ENCODE measurements at regions not wholly inside any gene's neighbourhood (a gene's known extent, or its start where the extent isn't known, plus 50 kb on each side); places are given as distances from the start of the nearest gene placed in this dataset.

DNA sequence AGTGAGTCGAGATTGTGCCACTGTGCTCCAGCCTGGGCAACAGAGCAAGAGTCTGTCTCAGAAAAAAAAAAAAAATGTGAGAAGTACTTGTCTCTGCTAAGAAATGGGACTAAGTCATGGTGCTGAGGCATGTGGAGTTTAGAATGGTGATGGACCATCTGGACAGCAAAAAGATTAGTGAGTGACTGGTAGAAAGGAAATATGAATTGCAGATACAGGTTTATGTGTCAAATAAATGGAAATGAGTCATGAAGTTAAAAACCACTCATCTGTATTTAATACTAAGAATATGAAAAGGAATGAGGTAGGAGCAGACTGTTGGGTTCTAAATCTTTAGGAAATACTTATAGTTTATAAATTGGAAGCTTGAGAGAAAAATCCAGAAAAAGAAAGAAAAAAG lies 625.7 kb upstream of the ANKRD30A start:
- intact Hi-C loops (cut with DNase I; ENCODE audit: low total_unique reads) = no loop called here
- no peak for DNase-seq (ENCODE audit: low spot score in 2 of 2)
- TF ChIP-seq, protein P1, sequence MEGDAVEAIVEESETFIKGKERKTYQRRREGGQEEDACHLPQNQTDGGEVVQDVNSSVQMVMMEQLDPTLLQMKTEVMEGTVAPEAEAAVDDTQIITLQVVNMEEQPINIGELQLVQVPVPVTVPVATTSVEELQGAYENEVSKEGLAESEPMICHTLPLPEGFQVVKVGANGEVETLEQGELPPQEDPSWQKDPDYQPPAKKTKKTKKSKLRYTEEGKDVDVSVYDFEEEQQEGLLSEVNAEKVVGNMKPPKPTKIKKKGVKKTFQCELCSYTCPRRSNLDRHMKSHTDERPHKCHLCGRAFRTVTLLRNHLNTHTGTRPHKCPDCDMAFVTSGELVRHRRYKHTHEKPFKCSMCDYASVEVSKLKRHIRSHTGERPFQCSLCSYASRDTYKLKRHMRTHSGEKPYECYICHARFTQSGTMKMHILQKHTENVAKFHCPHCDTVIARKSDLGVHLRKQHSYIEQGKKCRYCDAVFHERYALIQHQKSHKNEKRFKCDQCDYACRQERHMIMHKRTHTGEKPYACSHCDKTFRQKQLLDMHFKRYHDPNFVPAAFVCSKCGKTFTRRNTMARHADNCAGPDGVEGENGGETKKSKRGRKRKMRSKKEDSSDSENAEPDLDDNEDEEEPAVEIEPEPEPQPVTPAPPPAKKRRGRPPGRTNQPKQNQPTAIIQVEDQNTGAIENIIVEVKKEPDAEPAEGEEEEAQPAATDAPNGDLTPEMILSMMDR (IDR thresholded peaks at IDR 0.05) = no peak
- TF ChIP-seq POLR2A (IDR thresholded peaks at IDR 0.05) = no peak
- H3K4me3 ChIP-seq (ENCODE audit: low read depth, poor library complexity, severe bottlenecking) = no peak overlapping the region
- 88 to 94% methylated on average over 1 of the region's 1 CpG for WGBS, 2 donors

DNA sequence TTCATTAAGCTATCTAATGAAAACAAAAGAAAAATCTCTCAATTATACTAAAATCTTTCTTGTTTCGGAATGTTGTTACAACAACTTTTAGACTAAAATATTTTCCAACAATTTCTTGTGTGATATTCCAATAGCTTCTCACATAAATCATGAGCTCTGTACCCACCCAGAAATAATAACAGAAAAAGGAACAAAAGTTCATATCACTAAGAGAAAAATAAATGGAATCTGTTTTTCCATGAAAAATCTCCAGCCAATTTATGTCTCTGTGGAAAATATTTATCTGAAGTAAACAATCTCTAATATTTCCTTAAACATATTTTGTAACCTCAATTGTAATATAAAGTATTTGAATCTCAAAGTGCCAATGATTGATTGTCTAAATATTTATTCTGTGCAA lies 628.6 kb upstream of the ANKRD30A start:
- no peak overlapping the region for H3K4me3 ChIP-seq (ENCODE audit: low read depth, poor library complexity, severe bottlenecking)
- WGBS, 2 donors = 72 to 75% methylated on average over 1 of the region's 1 CpG
- no peak for DNase-seq (ENCODE audit: low spot score in 2 of 2)
- intact Hi-C loops (cut with DNase I; ENCODE audit: low total_unique reads) = no loop called here
- no peak for TF ChIP-seq POLR2A (IDR thresholded peaks at IDR 0.05)
- TF ChIP-seq, protein P1 (IDR thresholded peaks at IDR 0.05) = no peak

DNA sequence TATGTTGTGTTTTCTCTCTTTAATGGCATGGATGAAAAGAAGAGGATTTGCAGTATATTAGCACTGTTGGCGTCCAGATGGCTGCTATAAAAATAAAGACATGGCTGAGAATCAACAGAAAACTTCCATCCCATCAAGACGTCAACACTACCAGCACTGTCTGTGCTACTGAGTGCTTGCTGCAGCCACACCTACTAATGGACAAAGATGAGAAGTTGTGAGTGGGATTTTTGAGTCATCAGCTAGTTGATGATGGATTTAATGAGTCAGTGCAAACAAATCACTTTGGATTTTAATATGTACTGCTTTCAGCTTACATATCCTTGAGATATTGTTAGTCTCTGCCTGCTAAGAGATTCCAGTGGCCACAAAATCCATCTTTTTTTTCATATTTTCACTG lies 631.0 kb upstream of the ANKRD30A start:
- intact Hi-C loops (cut with DNase I; ENCODE audit: low total_unique reads) = no loop called here
- TF ChIP-seq, protein P1 (IDR thresholded peaks at IDR 0.05) = no peak
- no peak for TF ChIP-seq POLR2A (IDR thresholded peaks at IDR 0.05)
- WGBS, 2 donors = 34 to 39% methylated on average over 2 of the region's 2 CpGs
- no peak for DNase-seq (ENCODE audit: low spot score in 2 of 2)
- no peak overlapping the region for H3K4me3 ChIP-seq (ENCODE audit: low read depth, poor library complexity, severe bottlenecking)

DNA sequence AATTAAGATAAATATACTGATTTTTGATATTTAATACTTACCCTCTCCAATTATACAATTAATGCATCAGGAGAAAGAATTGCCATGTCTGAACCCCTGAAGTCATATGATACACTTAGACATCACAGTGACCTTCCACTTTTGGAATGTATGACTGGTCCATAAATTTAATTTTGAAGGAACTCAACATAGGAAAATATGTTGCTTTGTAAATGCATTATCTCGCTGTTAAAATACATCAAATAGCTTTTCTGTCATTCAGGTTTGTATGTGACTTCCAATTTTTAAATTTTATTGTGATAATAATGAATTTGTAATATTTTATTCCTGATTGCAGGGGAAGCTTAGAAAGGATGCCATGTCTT lies 631.9 kb upstream of the ANKRD30A start:
- intact Hi-C loops (cut with DNase I; ENCODE audit: low total_unique reads) = no loop called here
- no peak for DNase-seq (ENCODE audit: low spot score in 2 of 2)

DNA sequence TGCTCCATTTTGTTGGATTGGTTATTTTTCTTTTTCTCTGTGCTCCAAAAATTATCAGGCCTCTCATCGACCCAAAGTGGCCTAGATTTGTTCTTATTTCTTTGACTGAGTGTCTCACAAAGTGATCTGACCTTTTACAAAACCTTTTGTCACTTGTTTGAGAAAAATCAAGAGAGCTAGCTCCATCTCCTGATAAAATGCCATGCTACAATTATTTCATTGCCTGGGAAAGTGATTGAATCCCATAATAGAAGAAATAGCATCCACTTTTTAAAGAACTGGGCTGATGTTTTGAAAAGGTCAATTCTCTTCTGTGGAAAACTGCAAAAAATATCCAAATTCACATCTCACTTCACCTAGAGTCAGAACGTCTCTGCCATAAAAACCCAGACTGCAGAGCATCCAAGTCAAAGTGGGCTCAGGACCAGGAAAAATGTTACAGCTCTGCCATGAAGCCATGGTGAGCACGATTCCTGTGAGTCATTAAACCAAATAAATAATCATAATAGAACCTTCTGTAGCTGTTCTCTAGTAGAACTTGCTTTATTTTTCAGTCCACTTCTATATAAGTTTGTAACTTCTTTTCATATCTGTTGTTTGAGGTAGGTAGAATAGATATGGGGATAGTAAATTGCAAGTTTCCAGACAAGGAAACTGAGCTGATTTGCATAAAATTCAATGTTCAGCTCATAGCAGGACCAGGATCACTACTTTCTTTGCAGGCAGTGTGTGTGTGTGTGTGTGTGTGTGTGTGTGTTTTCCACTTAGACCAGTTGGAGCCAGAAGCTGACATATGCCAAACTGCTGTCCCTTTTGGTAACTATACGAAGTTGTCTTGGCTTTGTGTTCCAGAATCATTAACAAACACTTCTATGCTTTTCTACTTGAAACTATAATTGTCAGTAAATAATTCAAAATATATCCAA lies 632.5 kb upstream of the ANKRD30A start:
- DNase-seq (ENCODE audit: low spot score in 2 of 2) = no peak
- TF ChIP-seq POLR2A (IDR thresholded peaks at IDR 0.05) = no peak
- TF ChIP-seq, protein P1 (IDR thresholded peaks at IDR 0.05) = no peak
- intact Hi-C loops (cut with DNase I; ENCODE audit: low total_unique reads) = no loop called here
- WGBS, 2 donors = 45 to 50% methylated on average over 4 of the region's 4 CpGs
- H3K4me3 ChIP-seq (ENCODE audit: low read depth, poor library complexity, severe bottlenecking) = no peak overlapping the region

More for the DNA sequence above, 631.9 kb upstream of the ANKRD30A start:
- TF ChIP-seq, protein P1 (IDR thresholded peaks at IDR 0.05) = no peak
- TF ChIP-seq POLR2A (IDR thresholded peaks at IDR 0.05) = no peak
- H3K4me3 ChIP-seq (ENCODE audit: low read depth, poor library complexity, severe bottlenecking) = no peak overlapping the region
- 67 to 76% methylated on average over 1 of the region's 1 CpG for WGBS, 2 donors

All from lower leg skin (tissue), 4 donors.